ENCODE measurements at regions not wholly inside any gene's neighbourhood (a gene's known extent, or its start where the extent isn't known, plus 50 kb on each side); places are given as distances from the start of the nearest gene placed in this dataset.

GRCh38 chr15:37245358-37245757, 145.0 kb upstream of the MEIS2 start:
- DNase-seq (ENCODE audit: low read depth) = no peak
- H3K4me3 ChIP-seq (ENCODE audit: low read depth, low read length) = no peak overlapping the region
- TF ChIP-seq CTCF (IDR thresholded peaks at IDR 0.05; ENCODE audit: low read depth, low read length) = no peak
- no peak for TF ChIP-seq MYC (IDR thresholded peaks at IDR 0.05; ENCODE audit: low read depth, low read length)
- TF ChIP-seq MAX (IDR thresholded peaks at IDR 0.05; ENCODE audit: low read depth, low read length) = no peak
- TF ChIP-seq POLR2A (IDR thresholded peaks at IDR 0.05; ENCODE audit: extremely low read depth, insufficient read length) = no peak

GRCh38 chr15:37246065-37246464, 145.7 kb upstream of the MEIS2 start:
- H3K4me3 ChIP-seq (ENCODE audit: low read depth, low read length) = no peak overlapping the region
- no peak for DNase-seq (ENCODE audit: low read depth)
- no peak for TF ChIP-seq MAX (IDR thresholded peaks at IDR 0.05; ENCODE audit: low read depth, low read length)
- TF ChIP-seq POLR2A (IDR thresholded peaks at IDR 0.05; ENCODE audit: extremely low read depth, insufficient read length) = no peak
- TF ChIP-seq MYC (IDR thresholded peaks at IDR 0.05; ENCODE audit: low read depth, low read length) = no peak
- TF ChIP-seq CTCF (IDR thresholded peaks at IDR 0.05; ENCODE audit: low read depth, low read length) = no peak

- no peak for TF ChIP-seq MAX (IDR thresholded peaks at IDR 0.05; ENCODE audit: low read depth, low read length)
- TF ChIP-seq POLR2A (IDR thresholded peaks at IDR 0.05; ENCODE audit: extremely low read depth, insufficient read length) = no peak
- H3K4me3 ChIP-seq (ENCODE audit: low read depth, low read length) = no peak overlapping the region
- DNase-seq (ENCODE audit: low read depth) = no peak
Observed at GRCh38 chr15:37246856-37247255, 146.5 kb upstream of the MEIS2 start.

- no peak for TF ChIP-seq CTCF (IDR thresholded peaks at IDR 0.05; ENCODE audit: low read depth, low read length)
- TF ChIP-seq MYC (IDR thresholded peaks at IDR 0.05; ENCODE audit: low read depth, low read length) = no peak
- TF ChIP-seq POLR2A (IDR thresholded peaks at IDR 0.05; ENCODE audit: extremely low read depth, insufficient read length) = no peak
- TF ChIP-seq MAX (IDR thresholded peaks at IDR 0.05; ENCODE audit: low read depth, low read length) = no peak
- H3K4me3 ChIP-seq (ENCODE audit: low read depth, low read length) = no peak overlapping the region
- DNase-seq (ENCODE audit: low read depth) = no peak
Observed at GRCh38 chr15:37249249-37249648, 148.9 kb upstream of the MEIS2 start.

DNA sequence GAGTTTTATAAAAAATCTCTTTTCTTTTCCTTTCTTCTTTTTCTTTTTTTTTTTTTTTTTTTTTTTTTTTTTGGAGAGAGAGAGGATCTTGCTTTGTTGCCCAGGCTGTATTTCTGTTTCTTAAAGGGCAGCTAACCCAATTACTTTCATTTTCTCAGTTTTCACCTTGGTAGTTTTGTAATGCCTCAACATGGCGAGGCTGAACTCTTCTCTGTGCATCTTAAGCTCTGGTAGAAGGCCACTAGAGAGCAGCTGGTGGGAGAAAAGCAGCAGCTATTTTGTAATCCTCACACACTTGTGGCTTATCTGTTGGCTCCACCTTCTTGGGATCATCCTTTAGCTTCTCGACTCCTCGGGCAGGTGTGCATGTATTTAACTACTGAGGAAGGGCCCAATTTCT, 152.2 kb upstream of the MEIS2 start:
- DNase-seq (ENCODE audit: low read depth) = no peak
- TF ChIP-seq CTCF (IDR thresholded peaks at IDR 0.05; ENCODE audit: low read depth, low read length) (no peak), MAX (IDR thresholded peaks at IDR 0.05; ENCODE audit: low read depth, low read length) (no peak), MYC (IDR thresholded peaks at IDR 0.05; ENCODE audit: low read depth, low read length) (no peak), POLR2A (IDR thresholded peaks at IDR 0.05; ENCODE audit: extremely low read depth, insufficient read length) (no peak)
- H3K4me3 ChIP-seq (ENCODE audit: low read depth, low read length) = no peak overlapping the region

GRCh38 chr15:37253877-37254276, 153.5 kb upstream of the MEIS2 start:
- no peak overlapping the region for H3K4me3 ChIP-seq (ENCODE audit: low read depth, low read length)
- no peak for TF ChIP-seq CTCF (IDR thresholded peaks at IDR 0.05; ENCODE audit: low read depth, low read length)
- TF ChIP-seq MAX (IDR thresholded peaks at IDR 0.05; ENCODE audit: low read depth, low read length) = no peak
- no peak for TF ChIP-seq MYC (IDR thresholded peaks at IDR 0.05; ENCODE audit: low read depth, low read length)
- no peak for TF ChIP-seq POLR2A (IDR thresholded peaks at IDR 0.05; ENCODE audit: extremely low read depth, insufficient read length)
- no peak for DNase-seq (ENCODE audit: low read depth)

Measured in NB4 (cell line).